Brain microvascular endothelial cell (primary cell): ENCODE measurements at regions not wholly inside any gene's neighbourhood (a gene's known extent, or its start where the extent isn't known, plus 50 kb on each side); places are given as distances from the start of the nearest gene placed in this dataset.

Experiments used
- DNase-seq: peaks from one replicate; pipeline ENCODE4 v3.0.0-alpha.2; 2020
- H3K27ac ChIP-seq: fragments of 250-450 bp; sonication (Bioruptor Pico); 2 replicates; pipeline ENCODE4 v1.5.1; 2020; ENCODE audit warnings: mild to moderate bottlenecking, moderate library complexity
- H3K27me3 ChIP-seq: fragments of 250-450 bp; sonication (Bioruptor Pico); replicated peaks from 2 replicates; pipeline ENCODE4 v1.5.1; 2020; ENCODE audit warnings: mild to moderate bottlenecking
- H3K36me3 ChIP-seq: fragments of 250-450 bp; sonication (Bioruptor Pico); replicated peaks from 2 replicates; pipeline ENCODE4 v1.5.1; 2020; ENCODE audit warnings: mild to moderate bottlenecking
- H3K4me3 ChIP-seq: 2 replicates; pipeline ENCODE4 v1.5.1; 2011; ENCODE audit warnings: low read depth, mild to moderate bottlenecking, control low read depth, low read length, moderate library complexity
- CTCF ChIP-seq: IDR thresholded peaks from 2 replicates; pipeline ENCODE4 v1.5.1; 2011; ENCODE audit warnings: low read depth, mild to moderate bottlenecking, moderate library complexity, low read length, control low read depth, inconsistent platforms; ENCODE audit errors: missing control alignments
- in situ Hi-C: cut with HindIII; loops from 2 replicates; pipeline ENCODE4 v1.10.0; 2017; ENCODE audit warnings: low sequenced_read_pairs, low pct_ligation_motif_present

- Histone ChIP-seq H3K27ac (no peak overlapping the region), H3K4me3 (no peak overlapping the region), H3K27me3 (no peaks in the 10 kb centered on the region), H3K36me3 (no peaks in the 10 kb centered on the region)
- TF ChIP-seq CTCF, result no peak
- DNase-seq, result no peak
- in situ Hi-C loops, result no loop called here
Observed at GRCh38 chr22:47250995-47251765, 488.7 kb downstream of the TBC1D22A start.

- H3K27me3 ChIP-seq, result no peaks in the 10 kb centered on the region
- H3K36me3 ChIP-seq, result no peaks in the 10 kb centered on the region
Observed at GRCh38 chr22:47249370-47249928, 487.0 kb downstream of the TBC1D22A start.

GRCh38 chr22:47248925-47249324 is 486.5 kb downstream of the TBC1D22A start:
- H3K27me3 ChIP-seq, result no peaks in the 10 kb centered on the region
- no peak overlapping the region for H3K27ac ChIP-seq
- no peak for TF ChIP-seq CTCF
- H3K4me3 ChIP-seq, result no peak overlapping the region
- in situ Hi-C loops, result no loop called here
- no peaks in the 10 kb centered on the region for H3K36me3 ChIP-seq
- DNase-seq, result no peak

More at GRCh38 chr22:47249370-47249928, 487.0 kb downstream of the TBC1D22A start:
- Histone ChIP-seq H3K4me3 (no peak overlapping the region), H3K27ac (no peak overlapping the region)
- no peak for TF ChIP-seq CTCF
- DNase-seq, result no peak
- in situ Hi-C loops, result no loop called here

- no peak overlapping the region for H3K27ac ChIP-seq
- in situ Hi-C loops, result no loop called here
- H3K36me3 ChIP-seq, result no peaks in the 10 kb centered on the region
- DNase-seq, result no peak
- no peak overlapping the region for H3K4me3 ChIP-seq
- no peak for TF ChIP-seq CTCF
- H3K27me3 ChIP-seq, result no peaks in the 10 kb centered on the region
Observed at GRCh38 chr22:47247579-47248240, 485.3 kb downstream of the TBC1D22A start.

GRCh38 chr22:47245786-47246185 is 483.3 kb downstream of the TBC1D22A start:
- TF ChIP-seq CTCF, result no peak
- Histone ChIP-seq H3K27me3 (no peaks in the 10 kb centered on the region), H3K27ac (no peak overlapping the region), H3K36me3 (no peaks in the 10 kb centered on the region), H3K4me3 (no peak overlapping the region)
- in situ Hi-C loops, result no loop called here
- DNase-seq, result no peak
